CD4-positive, CD25-positive, alpha-beta regulatory T cell (primary cell): ENCODE measurements at regions not wholly inside any gene's neighbourhood (a gene's known extent, or its start where the extent isn't known, plus 50 kb on each side); places are given as distances from the start of the nearest gene placed in this dataset.

Experiments
- ATAC-seq, 2 donors: fragments of 150-1000 bp; cut with Tn5 transposase; one replicate each; pipeline ENCODE4 v1.10.0; 2021; ENCODE audit warnings: low read depth in 2 of 2, moderate number of reproducible peaks in 2 of 2, moderate library complexity in 1 of 2
- DNase-seq, 3 donors: peaks; one replicate each; pipeline versions ENCODE4 v3.0.0 to v3.0.0-alpha.2; 2012 to 2022; ENCODE audit warnings: mixed read lengths in 1 of 3
- H3K27ac ChIP-seq: one replicate; pipeline ENCODE4 v1.7.0; 2013; ENCODE audit warnings: mild to moderate bottlenecking, low read length; ENCODE audit not compliant: insufficient read depth, poor library complexity, severe bottlenecking
- H3K27me3 ChIP-seq: one replicate; pipeline ENCODE4 v1.7.0; 2013; ENCODE audit warnings: low read length; ENCODE audit not compliant: control insufficient read depth, insufficient read depth
- H3K36me3 ChIP-seq: one replicate; pipeline ENCODE4 v1.7.0; 2013; ENCODE audit warnings: mild to moderate bottlenecking, low read length, moderate library complexity; ENCODE audit not compliant: control insufficient read depth, insufficient read depth
- H3K4me1 ChIP-seq: 2 replicates; pipeline ENCODE4 v1.7.0; 2013; ENCODE audit warnings: mild to moderate bottlenecking, low read length; ENCODE audit not compliant: insufficient read depth, control insufficient read depth, poor library complexity, severe bottlenecking
- H3K4me3 ChIP-seq: one replicate; pipeline ENCODE4 v1.7.0; 2013; ENCODE audit warnings: low read depth, mild to moderate bottlenecking, low read length, moderate library complexity
- H3K9me3 ChIP-seq, 2 experiments: 1 replicate in 1 of 2; 2 replicates in 1 of 2; pipeline ENCODE4 v1.7.0; 2013; ENCODE audit warnings: low read length in 2 of 2, mild to moderate bottlenecking in 1 of 2, moderate library complexity in 1 of 2; ENCODE audit not compliant: control insufficient read depth in 2 of 2
- H3K27ac Mint-ChIP-seq, 3 donors: one replicate each; pipeline ENCODE4 v1.8.0; 2020 to 2022; ENCODE audit warnings: mild to moderate bottlenecking in 3 of 3, mixed read lengths in 3 of 3, moderate library complexity in 2 of 3
- H3K27me3 Mint-ChIP-seq: one replicate; pipeline ENCODE4 v1.8.0; 2022; ENCODE audit warnings: mild to moderate bottlenecking, mixed read lengths
- H3K36me3 Mint-ChIP-seq: one replicate; pipeline ENCODE4 v1.8.0; 2020; ENCODE audit warnings: mixed read lengths
- H3K4me1 Mint-ChIP-seq, 4 donors: one replicate each; pipeline ENCODE4 v1.8.0; 2020 to 2022; ENCODE audit warnings: mixed read lengths in 4 of 4, mild to moderate bottlenecking in 1 of 4
- H3K4me3 Mint-ChIP-seq, 4 donors: one replicate each; pipeline ENCODE4 v1.8.0; 2020 to 2022; ENCODE audit warnings: mild to moderate bottlenecking in 4 of 4, mixed read lengths in 4 of 4, moderate library complexity in 3 of 4
- H3K9me3 Mint-ChIP-seq, 7 donors: one replicate each; pipeline ENCODE4 v1.8.0; 2020 to 2022; ENCODE audit warnings: mixed read lengths in 7 of 7, mild to moderate bottlenecking in 3 of 7, moderate library complexity in 2 of 7

DNA sequence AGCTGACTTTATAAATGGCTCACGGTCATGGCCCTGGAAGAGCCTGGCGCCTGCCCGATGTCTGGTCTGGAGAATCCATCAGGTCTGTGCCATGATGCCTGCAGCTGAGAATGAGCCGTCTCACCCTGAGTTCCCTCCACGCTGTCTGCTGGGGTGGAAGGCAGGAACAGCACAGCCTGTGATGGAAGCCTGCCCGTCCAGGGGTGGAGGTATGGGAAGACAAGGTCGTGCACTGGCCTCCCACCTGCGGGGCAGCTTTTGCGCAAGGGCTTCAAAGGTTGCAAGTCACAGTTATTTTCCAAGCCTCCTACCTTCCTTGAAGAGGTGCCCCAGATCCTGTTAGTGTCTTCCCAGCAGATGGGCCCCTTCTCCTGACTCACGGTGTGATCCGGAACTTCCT is 275.5 kb downstream of the FAM43A start:
- Mint-ChIP-seq H3K36me3 (no peaks in the 10 kb centered on the region), H3K4me3 (no peak overlapping the region), H3K4me1 (no peaks in the 10 kb centered on the region), H3K9me3 (no peaks in the 10 kb centered on the region), H3K27me3 (peaks cover 9% of the 10 kb centered on the region), H3K27ac (no peak overlapping the region)
- no peaks in the 10 kb centered on the region for H3K27me3 ChIP-seq
- no peaks in the 10 kb centered on the region for H3K36me3 ChIP-seq
- no peak overlapping the region for H3K4me3 ChIP-seq
- no peaks in the 10 kb centered on the region for H3K9me3 ChIP-seq
- no peak overlapping the region for H3K27ac ChIP-seq
- H3K4me1 ChIP-seq, result no peaks in the 10 kb centered on the region
- DNase-seq, result no peak
- ATAC-seq, result no peak

DNA sequence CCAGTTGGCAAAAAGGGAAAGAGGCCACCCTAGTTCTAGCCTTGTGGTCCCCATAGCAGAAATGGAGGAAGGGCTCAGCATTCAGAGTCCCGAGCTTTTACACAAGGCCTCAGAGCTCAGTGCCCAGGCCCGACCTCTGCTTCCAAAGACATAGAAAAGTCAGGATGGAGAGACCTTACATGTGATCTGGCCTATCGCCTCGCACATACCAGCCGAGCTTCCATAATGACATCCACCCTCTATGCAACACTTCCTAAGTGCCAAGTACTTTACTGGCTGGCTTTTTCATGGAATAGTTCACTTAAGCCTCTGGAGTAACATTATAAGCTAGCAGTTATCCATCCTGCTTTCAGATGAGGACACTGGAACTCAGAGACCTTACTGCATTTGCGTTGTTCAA is 275.9 kb downstream of the FAM43A start:
- no peak overlapping the region for H3K27ac Mint-ChIP-seq
- Histone ChIP-seq H3K4me3 (no peak overlapping the region), H3K27me3 (no peaks in the 10 kb centered on the region), H3K36me3 (no peaks in the 10 kb centered on the region), H3K4me1 (no peaks in the 10 kb centered on the region), H3K9me3 (no peaks in the 10 kb centered on the region), H3K27ac (no peak overlapping the region)
- no peaks in the 10 kb centered on the region for H3K4me1 Mint-ChIP-seq
- no peak overlapping the region for H3K4me3 Mint-ChIP-seq
- no peaks in the 10 kb centered on the region for H3K9me3 Mint-ChIP-seq
- no peaks in the 10 kb centered on the region for H3K36me3 Mint-ChIP-seq
- DNase-seq, result no peak
- peaks cover 9% of the 10 kb centered on the region for H3K27me3 Mint-ChIP-seq
- ATAC-seq, result no peak

DNA sequence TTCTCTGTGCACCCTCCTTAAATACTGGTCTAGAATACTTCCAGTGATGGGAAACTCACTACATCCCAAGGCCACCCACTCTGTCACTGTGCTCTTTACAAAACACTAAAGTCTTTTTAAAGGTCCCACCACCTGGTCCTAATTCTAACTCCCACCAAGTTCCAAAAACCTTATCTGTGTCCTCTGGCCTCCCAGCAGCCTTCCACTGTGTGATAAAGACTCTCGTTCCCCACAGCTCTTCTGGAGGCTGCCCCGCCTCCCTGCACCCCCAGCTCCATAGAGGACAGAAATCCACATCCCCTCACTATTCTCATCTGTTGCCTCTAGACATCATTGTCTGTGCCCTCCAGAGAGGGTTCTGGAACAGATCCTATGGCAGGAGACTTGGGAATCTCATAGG is 276.4 kb downstream of the FAM43A start:
- peaks cover 1% of the 10 kb centered on the region for H3K27me3 ChIP-seq
- H3K27ac ChIP-seq, result no peak overlapping the region
- no peaks in the 10 kb centered on the region for H3K9me3 ChIP-seq
- no peak overlapping the region for H3K4me3 Mint-ChIP-seq
- no peaks in the 10 kb centered on the region for H3K9me3 Mint-ChIP-seq
- H3K27me3 Mint-ChIP-seq, result peaks cover 5% of the 10 kb centered on the region
- no peaks in the 10 kb centered on the region for H3K36me3 Mint-ChIP-seq
- DNase-seq, result no peak
- no peak for ATAC-seq
- H3K27ac Mint-ChIP-seq, result no peak overlapping the region
- no peaks in the 10 kb centered on the region for H3K4me1 ChIP-seq
- no peaks in the 10 kb centered on the region for H3K36me3 ChIP-seq
- H3K4me3 ChIP-seq, result no peak overlapping the region
- H3K4me1 Mint-ChIP-seq, result no peaks in the 10 kb centered on the region

DNA sequence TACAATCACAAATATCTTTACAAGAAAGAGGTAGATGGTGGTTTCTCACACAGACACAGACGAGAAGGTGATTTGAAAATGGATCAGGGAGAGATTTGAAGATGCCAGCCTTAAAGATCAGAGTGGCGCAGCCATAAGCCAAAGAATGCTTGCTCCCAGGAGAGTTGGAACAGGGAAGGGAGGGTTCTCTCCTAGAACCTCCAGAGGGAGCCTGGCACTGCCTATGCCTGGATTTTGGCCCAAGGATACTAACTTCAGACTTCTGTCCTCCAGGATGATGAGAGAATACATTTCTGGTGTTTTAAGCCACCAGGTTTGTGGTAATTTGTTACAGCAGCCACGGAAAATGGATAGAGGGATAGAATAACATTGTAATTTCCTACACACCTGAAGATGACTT is 279.1 kb downstream of the FAM43A start:
- H3K36me3 Mint-ChIP-seq, result no peaks in the 10 kb centered on the region
- peaks cover 17% of the 10 kb centered on the region for H3K27me3 Mint-ChIP-seq
- DNase-seq (no peak), ATAC-seq (no peak)
- no peaks in the 10 kb centered on the region for H3K4me1 Mint-ChIP-seq
- H3K4me3 Mint-ChIP-seq, result no peak overlapping the region
- no peak overlapping the region for H3K4me3 ChIP-seq
- peaks cover 0 to 5% (median 0%) of the 10 kb centered on the region in 7 donors for H3K9me3 Mint-ChIP-seq
- no peak overlapping the region for H3K27ac Mint-ChIP-seq
- H3K27ac ChIP-seq, result no peak overlapping the region
- peaks cover 5% of the 10 kb centered on the region for H3K27me3 ChIP-seq
- H3K36me3 ChIP-seq, result no peaks in the 10 kb centered on the region
- H3K4me1 ChIP-seq, result no peaks in the 10 kb centered on the region
- H3K9me3 ChIP-seq, result no peaks in the 10 kb centered on the region

DNA sequence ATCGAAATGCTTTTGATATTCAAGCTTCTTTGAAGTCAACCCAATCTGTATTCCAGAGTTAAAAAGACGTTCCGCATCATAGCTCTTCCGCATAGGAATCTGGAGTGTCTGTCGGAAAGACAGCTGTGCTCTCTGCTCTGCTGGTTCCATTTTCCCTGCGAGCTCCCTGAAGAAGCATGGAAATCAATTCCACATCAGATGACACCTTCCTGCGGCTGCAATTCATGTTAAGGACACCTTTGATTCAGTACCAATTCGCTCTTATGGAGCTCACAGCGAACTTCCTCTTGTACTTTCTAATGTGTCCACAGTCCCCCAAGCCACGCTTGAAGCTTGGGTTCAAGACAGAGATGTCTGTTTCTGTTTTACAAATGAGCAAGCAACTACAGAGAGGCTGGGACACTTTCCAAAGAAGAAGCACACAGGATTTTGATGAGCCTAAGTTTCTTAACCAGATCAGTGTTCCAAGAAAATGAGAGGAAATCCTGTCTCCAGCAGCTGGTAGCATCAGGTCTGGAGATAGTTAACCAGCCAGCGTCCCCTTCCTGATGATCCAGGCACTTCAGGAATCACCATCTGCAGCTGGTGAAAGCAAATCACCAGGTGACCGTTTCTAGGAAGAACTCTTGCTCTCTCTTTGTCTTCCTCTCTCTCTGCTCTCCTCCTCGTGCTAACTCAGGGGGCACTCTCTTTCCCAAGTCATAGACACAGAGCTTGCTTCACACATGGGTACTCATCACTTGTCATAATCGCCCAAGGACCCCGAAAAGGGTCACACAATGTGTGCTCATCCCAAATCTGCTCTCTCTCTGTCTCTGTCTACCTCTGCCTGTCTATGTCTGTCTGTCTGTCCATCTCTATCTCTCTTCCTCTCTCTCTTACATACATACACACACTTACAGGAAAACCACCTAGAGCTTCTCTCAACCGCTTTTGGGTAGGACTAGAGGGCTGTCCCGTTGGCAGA is 281.8 kb downstream of the FAM43A start:
- H3K9me3 Mint-ChIP-seq, result peaks cover 0 to 5% (median 1%) of the 10 kb centered on the region in 7 donors
- no peak overlapping the region for H3K27ac Mint-ChIP-seq
- Histone ChIP-seq H3K36me3 (no peaks in the 10 kb centered on the region), H3K27me3 (peaks cover 8% of the 10 kb centered on the region), H3K27ac (no peak overlapping the region), H3K4me3 (no peak overlapping the region), H3K4me1 (no peaks in the 10 kb centered on the region), H3K9me3 (no peaks in the 10 kb centered on the region)
- no peaks in the 10 kb centered on the region for H3K4me1 Mint-ChIP-seq
- H3K36me3 Mint-ChIP-seq, result no peaks in the 10 kb centered on the region
- peaks cover 22% of the 10 kb centered on the region for H3K27me3 Mint-ChIP-seq
- ATAC-seq, result no peak
- DNase-seq, result no peak
- H3K4me3 Mint-ChIP-seq, result no peak overlapping the region

DNA sequence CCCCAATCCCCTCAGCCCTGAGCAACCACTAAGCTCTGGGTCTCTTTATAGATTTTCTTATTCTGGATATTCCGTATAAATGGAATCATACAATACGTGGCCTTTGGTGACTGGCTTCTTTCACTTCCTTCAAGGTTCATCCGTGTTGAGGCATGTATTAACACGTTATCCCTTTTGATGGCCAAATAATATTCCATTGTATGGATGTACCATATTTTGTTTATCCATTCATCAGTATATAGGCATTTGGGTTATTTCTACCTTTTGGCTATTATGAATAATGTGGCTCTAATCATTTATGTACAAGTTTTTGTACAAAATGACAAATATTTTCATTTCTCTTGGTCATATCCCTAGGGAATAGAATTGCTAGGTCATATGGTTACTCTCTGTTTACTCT is 284.4 kb downstream of the FAM43A start:
- Mint-ChIP-seq H3K4me1 (no peaks in the 10 kb centered on the region), H3K36me3 (no peaks in the 10 kb centered on the region), H3K9me3 (peaks cover 0 to 5% (median 1%) of the 10 kb centered on the region in 7 donors), H3K27ac (no peak overlapping the region), H3K27me3 (peaks cover 22% of the 10 kb centered on the region), H3K4me3 (no peak overlapping the region)
- ATAC-seq (no peak), DNase-seq (no peak)
- no peak overlapping the region for H3K4me3 ChIP-seq
- no peaks in the 10 kb centered on the region for H3K4me1 ChIP-seq
- no peaks in the 10 kb centered on the region for H3K36me3 ChIP-seq
- peaks cover 8% of the 10 kb centered on the region for H3K27me3 ChIP-seq
- H3K9me3 ChIP-seq, result no peaks in the 10 kb centered on the region
- H3K27ac ChIP-seq, result no peak overlapping the region

DNA sequence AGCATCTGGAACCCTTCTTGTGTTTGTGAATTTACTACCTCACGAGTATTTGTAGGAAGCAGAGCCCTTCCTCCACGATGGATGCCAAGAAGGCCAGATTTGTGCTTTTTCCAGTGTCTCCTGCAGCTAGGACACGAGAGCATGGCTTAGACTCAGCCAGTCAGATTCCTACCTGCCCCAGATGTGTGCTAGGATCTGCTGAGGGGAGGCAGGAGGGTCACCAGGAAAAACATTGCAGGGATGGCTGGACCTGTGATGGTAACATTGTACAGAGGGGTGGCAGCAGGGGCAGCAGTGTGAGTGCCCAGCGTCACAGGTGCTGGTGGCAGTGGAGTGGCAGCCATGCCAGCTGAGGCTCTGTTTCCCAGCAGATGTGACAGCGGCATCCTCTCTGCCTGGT is 285.3 kb downstream of the FAM43A start:
- no peak overlapping the region for H3K4me3 Mint-ChIP-seq
- H3K27me3 Mint-ChIP-seq, result peaks cover 24% of the 10 kb centered on the region
- no peak overlapping the region for H3K27ac Mint-ChIP-seq
- H3K9me3 ChIP-seq, result no peaks in the 10 kb centered on the region
- DNase-seq (no peak), ATAC-seq (no peak)
- no peaks in the 10 kb centered on the region for H3K36me3 Mint-ChIP-seq
- no peaks in the 10 kb centered on the region for H3K4me1 Mint-ChIP-seq
- H3K27ac ChIP-seq, result no peak overlapping the region
- H3K9me3 Mint-ChIP-seq, result peaks cover 0 to 5% (median 1%) of the 10 kb centered on the region in 7 donors
- no peak overlapping the region for H3K4me3 ChIP-seq
- H3K27me3 ChIP-seq, result peaks cover 8% of the 10 kb centered on the region
- no peaks in the 10 kb centered on the region for H3K4me1 ChIP-seq
- no peaks in the 10 kb centered on the region for H3K36me3 ChIP-seq

DNA sequence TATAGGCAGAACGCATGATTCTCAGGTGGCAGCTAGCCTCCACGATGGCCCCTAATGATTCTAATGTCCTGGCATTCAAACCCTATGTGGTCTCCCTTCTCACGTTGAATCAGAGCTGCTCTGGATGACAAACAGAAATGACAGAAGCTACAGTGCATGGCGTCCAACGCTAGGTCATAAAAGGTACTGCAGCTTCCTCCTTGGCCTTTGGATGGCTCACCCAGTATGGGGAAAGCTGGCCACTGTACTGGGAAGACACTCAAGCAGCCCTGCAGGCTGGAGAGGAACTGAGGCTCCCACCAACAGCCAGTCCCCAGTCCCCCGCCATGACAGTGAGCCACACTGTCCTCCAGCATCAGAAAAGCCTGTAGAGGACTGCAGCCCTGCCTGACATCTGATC is 286.3 kb downstream of the FAM43A start:
- Mint-ChIP-seq H3K27me3 (peaks cover 32% of the 10 kb centered on the region), H3K4me3 (no peak overlapping the region), H3K36me3 (no peaks in the 10 kb centered on the region), H3K27ac (no peak overlapping the region), H3K9me3 (peaks cover 0 to 5% (median 1%) of the 10 kb centered on the region in 7 donors), H3K4me1 (no peaks in the 10 kb centered on the region)
- no peaks in the 10 kb centered on the region for H3K4me1 ChIP-seq
- peaks cover 8% of the 10 kb centered on the region for H3K27me3 ChIP-seq
- DNase-seq, result no peak
- H3K9me3 ChIP-seq, result no peaks in the 10 kb centered on the region
- no peak for ATAC-seq
- no peaks in the 10 kb centered on the region for H3K36me3 ChIP-seq
- no peak overlapping the region for H3K27ac ChIP-seq
- no peak overlapping the region for H3K4me3 ChIP-seq
